ENCODE measurements at regions not wholly inside any gene's neighbourhood (a gene's known extent, or its start where the extent isn't known, plus 50 kb on each side); places are given as distances from the start of the nearest gene placed in this dataset.

DNA sequence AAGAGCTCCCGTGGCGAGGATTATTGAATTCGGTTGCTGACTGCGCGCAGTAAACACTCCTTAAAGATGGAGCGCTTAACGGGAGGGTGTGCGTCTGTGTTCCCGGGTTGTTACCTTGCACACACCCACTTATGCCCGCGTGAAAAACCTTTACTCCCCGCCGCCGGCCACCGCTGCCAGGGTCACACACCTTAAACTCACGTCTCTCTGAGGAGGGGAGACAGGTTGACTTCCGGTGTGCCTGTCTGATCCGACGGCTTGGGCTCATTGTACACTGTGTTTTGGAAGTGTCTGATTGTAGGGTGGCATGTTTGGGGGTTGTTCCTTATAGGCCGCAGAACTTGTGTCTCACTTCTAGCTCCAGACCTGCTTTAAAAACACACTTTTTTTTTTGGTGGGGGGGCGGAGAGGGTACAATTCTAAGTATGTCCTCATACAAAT, 66.8 kb downstream of the KPNA2 start (continued):
- TF ChIP-seq HEYL (CRISPR knock-in tag; IDR thresholded peaks at IDR 0.05) = no peak
- no peak for TF ChIP-seq ZFP36 (IDR thresholded peaks at IDR 0.05; ENCODE audit: borderline replicate concordance, partially characterized antibody)
- TF ChIP-seq, protein P1, sequence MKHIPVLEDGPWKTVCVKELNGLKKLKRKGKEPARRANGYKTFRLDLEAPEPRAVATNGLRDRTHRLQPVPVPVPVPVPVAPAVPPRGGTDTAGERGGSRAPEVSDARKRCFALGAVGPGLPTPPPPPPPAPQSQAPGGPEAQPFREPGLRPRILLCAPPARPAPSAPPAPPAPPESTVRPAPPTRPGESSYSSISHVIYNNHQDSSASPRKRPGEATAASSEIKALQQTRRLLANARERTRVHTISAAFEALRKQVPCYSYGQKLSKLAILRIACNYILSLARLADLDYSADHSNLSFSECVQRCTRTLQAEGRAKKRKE (CRISPR knock-in tag; IDR thresholded peaks at IDR 0.05; ENCODE audit: low read depth) = no peak
- no peak for TF ChIP-seq EHF (CRISPR knock-in tag; IDR thresholded peaks at IDR 0.05)

DNA sequence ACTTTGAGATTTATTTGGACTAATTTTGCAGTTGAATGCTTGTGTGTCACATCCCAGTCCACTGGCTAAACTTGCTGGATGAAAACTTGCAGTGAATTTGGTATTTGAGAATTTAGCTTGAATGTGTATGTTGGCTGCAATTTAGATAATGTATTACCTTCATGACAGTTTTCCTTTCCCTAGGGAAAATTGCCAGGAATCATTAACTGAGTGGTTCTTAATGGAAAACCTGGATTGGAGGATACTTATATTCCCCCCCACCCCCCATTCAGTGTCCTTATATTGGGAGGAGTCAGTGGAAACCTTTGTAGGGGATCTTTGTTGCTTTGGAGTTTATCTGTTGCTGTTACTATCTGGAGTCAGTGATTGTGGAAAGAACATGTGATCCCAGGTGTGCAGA, 67.6 kb downstream of the KPNA2 start:
- H3K27ac ChIP-seq = no peak overlapping the region

DNA sequence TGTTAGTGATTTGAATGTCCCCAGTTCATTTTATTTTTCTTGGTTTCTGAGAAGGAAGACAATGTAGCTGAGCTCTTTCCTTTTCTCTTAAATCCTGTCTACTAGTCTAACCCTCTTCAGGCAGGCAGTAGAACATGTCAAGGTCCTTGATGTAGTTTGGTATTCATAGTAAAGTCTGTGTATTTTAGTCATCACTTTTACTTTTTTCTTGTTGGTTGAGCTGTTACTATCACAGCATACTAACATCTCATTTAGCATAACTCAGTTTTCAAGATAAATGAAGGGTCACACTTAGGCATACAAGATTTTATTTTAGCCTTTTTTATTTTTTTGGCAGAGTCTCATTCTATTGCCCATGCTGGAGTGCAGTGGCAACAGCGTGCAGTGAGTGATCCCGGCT, 70.5 kb downstream of the KPNA2 start:
- FAIRE-seq (no peak), DNase-seq (ENCODE audit: low read depth in 1 of 2, low spot score in 1 of 2) (no peak), ATAC-seq (no peak)
- peaks cover 7% of the 10 kb centered on the region; the same call in 2 of the 3 replicates for H3K9me3 ChIP-seq
- ChIA-PET POLR2A (no interaction called here), CTCF (interaction anchor here (0.8 to 0.9 kb wide), 3 partner anchors 9 to 67 kb away, joined by 3 read pairs; no protein-coding TSS in a partner anchor)
- 95% methylated on average over 2 of the region's 2 CpGs for WGBS (ENCODE audit: missing lambda C conversion rate)
- TF ChIP-seq, protein P2, sequence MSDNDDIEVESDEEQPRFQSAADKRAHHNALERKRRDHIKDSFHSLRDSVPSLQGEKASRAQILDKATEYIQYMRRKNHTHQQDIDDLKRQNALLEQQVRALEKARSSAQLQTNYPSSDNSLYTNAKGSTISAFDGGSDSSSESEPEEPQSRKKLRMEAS (IDR thresholded peaks at IDR 0.05) = no peak
- TF ChIP-seq TFCP2L1 (CRISPR knock-in tag; IDR thresholded peaks at IDR 0.05) (no peak), EHMT2 (IDR thresholded peaks at IDR 0.05; ENCODE audit: low read depth) (no peak), RAD21 (conservative IDR thresholded peaks at IDR 0.05 in 1 of 2, IDR thresholded peaks at IDR 0.05 in 1 of 2) (no peak), KDM1A (IDR thresholded peaks at IDR 0.05; ENCODE audit: low read depth) (no peak), JUNB (IDR thresholded peaks at IDR 0.05) (no peak), BHLHE40 (IDR thresholded peaks at IDR 0.05; ENCODE audit: low read depth, low read length) (no peak)
- TF ChIP-seq, protein P3, sequence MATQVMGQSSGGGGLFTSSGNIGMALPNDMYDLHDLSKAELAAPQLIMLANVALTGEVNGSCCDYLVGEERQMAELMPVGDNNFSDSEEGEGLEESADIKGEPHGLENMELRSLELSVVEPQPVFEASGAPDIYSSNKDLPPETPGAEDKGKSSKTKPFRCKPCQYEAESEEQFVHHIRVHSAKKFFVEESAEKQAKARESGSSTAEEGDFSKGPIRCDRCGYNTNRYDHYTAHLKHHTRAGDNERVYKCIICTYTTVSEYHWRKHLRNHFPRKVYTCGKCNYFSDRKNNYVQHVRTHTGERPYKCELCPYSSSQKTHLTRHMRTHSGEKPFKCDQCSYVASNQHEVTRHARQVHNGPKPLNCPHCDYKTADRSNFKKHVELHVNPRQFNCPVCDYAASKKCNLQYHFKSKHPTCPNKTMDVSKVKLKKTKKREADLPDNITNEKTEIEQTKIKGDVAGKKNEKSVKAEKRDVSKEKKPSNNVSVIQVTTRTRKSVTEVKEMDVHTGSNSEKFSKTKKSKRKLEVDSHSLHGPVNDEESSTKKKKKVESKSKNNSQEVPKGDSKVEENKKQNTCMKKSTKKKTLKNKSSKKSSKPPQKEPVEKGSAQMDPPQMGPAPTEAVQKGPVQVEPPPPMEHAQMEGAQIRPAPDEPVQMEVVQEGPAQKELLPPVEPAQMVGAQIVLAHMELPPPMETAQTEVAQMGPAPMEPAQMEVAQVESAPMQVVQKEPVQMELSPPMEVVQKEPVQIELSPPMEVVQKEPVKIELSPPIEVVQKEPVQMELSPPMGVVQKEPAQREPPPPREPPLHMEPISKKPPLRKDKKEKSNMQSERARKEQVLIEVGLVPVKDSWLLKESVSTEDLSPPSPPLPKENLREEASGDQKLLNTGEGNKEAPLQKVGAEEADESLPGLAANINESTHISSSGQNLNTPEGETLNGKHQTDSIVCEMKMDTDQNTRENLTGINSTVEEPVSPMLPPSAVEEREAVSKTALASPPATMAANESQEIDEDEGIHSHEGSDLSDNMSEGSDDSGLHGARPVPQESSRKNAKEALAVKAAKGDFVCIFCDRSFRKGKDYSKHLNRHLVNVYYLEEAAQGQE (IDR thresholded peaks at IDR 0.05) = no peak
- TF ChIP-seq, protein P4, sequence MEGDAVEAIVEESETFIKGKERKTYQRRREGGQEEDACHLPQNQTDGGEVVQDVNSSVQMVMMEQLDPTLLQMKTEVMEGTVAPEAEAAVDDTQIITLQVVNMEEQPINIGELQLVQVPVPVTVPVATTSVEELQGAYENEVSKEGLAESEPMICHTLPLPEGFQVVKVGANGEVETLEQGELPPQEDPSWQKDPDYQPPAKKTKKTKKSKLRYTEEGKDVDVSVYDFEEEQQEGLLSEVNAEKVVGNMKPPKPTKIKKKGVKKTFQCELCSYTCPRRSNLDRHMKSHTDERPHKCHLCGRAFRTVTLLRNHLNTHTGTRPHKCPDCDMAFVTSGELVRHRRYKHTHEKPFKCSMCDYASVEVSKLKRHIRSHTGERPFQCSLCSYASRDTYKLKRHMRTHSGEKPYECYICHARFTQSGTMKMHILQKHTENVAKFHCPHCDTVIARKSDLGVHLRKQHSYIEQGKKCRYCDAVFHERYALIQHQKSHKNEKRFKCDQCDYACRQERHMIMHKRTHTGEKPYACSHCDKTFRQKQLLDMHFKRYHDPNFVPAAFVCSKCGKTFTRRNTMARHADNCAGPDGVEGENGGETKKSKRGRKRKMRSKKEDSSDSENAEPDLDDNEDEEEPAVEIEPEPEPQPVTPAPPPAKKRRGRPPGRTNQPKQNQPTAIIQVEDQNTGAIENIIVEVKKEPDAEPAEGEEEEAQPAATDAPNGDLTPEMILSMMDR (IDR thresholded peaks at IDR 0.05) = no peak
- H3K27ac ChIP-seq = no peak overlapping the region
- no peak overlapping the region for H3K4me2 ChIP-seq
- no peak overlapping the region for H3K4me3 ChIP-seq
- H3K4me1 ChIP-seq = peaks cover 10% of the 10 kb centered on the region

More for the DNA sequence above, 67.6 kb downstream of the KPNA2 start:
- Histone ChIP-seq H3K9me3 (no peaks in the 10 kb centered on the region; the same call in 2 of the 3 replicates), H3K4me3 (peak overlapping the region; percentile 69; the same call in 2 of the 3 replicates), H3K4me1 (peaks cover 13% of the 10 kb centered on the region), H3K4me2 (peak overlapping the region; percentile 95)
- FAIRE-seq = no peak
- DNase-seq (ENCODE audit: low read depth in 1 of 2, low spot score in 1 of 2) = no peak
- POLR2A ChIA-PET = no interaction called here
- no peak for ATAC-seq
- TF ChIP-seq, protein P5, sequence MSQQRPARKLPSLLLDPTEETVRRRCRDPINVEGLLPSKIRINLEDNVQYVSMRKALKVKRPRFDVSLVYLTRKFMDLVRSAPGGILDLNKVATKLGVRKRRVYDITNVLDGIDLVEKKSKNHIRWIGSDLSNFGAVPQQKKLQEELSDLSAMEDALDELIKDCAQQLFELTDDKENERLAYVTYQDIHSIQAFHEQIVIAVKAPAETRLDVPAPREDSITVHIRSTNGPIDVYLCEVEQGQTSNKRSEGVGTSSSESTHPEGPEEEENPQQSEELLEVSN (IDR thresholded peaks at IDR 0.05; ENCODE audit: borderline replicate concordance, low read depth) = no peak
- no peak for TF ChIP-seq GATA3 (IDR thresholded peaks at IDR 0.05; ENCODE audit: borderline replicate concordance)
- TF ChIP-seq, protein P6, sequence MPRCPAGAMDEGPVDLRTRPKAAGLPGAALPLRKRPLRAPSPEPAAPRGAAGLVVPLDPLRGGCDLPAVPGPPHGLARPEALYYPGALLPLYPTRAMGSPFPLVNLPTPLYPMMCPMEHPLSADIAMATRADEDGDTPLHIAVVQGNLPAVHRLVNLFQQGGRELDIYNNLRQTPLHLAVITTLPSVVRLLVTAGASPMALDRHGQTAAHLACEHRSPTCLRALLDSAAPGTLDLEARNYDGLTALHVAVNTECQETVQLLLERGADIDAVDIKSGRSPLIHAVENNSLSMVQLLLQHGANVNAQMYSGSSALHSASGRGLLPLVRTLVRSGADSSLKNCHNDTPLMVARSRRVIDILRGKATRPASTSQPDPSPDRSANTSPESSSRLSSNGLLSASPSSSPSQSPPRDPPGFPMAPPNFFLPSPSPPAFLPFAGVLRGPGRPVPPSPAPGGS (IDR thresholded peaks at IDR 0.05) = no peak
- no peak for TF ChIP-seq RAD21 (conservative IDR thresholded peaks at IDR 0.05 in 1 of 2, IDR thresholded peaks at IDR 0.05 in 1 of 2)
- CTCF ChIA-PET = interaction anchor here (0.6 to 1.6 kb wide), 2 partner anchors 8 to 10 kb away, joined by 4 read pairs; no protein-coding TSS in a partner anchor
